ENCODE measurements at regions not wholly inside any gene's neighbourhood (a gene's known extent, or its start where the extent isn't known, plus 50 kb on each side); places are given as distances from the start of the nearest gene placed in this dataset.

DNA sequence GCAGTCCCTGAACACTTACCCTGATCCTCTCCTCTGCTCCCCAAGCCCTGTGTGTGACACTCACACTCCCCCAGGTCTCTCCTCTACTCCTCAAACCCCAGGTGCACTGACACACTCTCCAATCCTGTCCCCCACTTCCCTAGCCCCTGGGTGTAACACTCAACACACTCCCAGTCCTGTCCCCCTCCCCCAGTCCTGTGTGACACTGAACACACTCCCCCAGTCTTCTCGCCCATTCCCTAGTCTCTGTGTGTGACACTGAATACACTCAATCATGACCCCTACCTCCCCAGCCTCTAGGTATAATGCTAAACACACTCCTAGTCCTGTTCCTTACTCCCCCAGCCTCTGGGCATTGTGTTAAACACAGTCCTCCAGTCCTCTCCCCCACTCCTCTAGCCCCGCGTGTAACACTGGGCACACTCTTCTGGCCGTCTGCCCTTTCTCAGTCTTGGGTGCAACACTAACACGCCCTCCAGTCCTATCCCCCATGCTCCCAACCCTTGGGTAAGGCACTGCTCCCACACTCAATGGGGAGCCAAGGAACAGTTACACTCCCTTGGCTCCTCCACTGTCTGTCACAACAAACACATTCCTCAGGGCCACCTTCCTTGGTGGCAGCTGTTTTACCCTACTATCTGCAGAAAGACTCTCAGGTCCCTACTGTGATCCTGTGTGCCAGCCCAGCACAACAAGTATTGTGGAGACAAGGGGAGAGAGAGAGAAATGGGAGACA, 82.5 kb upstream of the PKDCC start:
- Mint-ChIP-seq H3K27me3 (peaks cover 4% of the 10 kb centered on the region), H3K27ac (no peak overlapping the region), H3K9me3 (no peaks in the 10 kb centered on the region), H3K4me3 (no peak overlapping the region), H3K4me1 (no peaks in the 10 kb centered on the region), H3K36me3 (ENCODE audit: low read depth) (no peaks in the 10 kb centered on the region)
- DNase-seq = no peak
- POLR2A ChIA-PET = no interaction called here
- CTCF ChIA-PET = no interaction called here

DNA sequence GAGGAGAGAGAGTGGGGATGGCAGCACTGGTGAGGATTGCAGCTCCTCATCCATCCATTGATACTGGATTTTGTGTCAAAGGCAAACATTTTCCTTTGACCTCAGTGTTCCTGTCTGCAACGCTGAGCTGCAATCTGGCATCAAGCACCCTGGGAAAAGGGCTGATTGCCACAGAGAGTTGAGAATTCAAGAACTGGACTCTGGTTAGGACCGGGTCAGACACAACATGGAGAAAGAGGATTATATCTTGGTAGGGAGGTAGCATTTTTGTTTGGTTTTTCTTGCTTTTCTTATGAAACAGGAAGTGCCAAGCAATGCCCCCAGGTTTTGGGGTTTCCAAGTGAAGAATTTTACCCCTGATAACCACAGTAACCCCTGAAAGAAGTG, 81.9 kb upstream of the PKDCC start:
- H3K9me3 Mint-ChIP-seq = no peaks in the 10 kb centered on the region
- peaks cover 2% of the 10 kb centered on the region for H3K27me3 Mint-ChIP-seq
- no peak overlapping the region for H3K4me3 Mint-ChIP-seq
- H3K27ac Mint-ChIP-seq = no peak overlapping the region
- no peaks in the 10 kb centered on the region for H3K4me1 Mint-ChIP-seq
- CTCF ChIA-PET = no interaction called here
- H3K36me3 Mint-ChIP-seq (ENCODE audit: low read depth) = no peaks in the 10 kb centered on the region
- POLR2A ChIA-PET = interaction anchor here (0.6 kb wide), 1 partner anchor 46 kb away, joined by 3 read pairs; no protein-coding TSS in a partner anchor
- no peak for DNase-seq

DNA sequence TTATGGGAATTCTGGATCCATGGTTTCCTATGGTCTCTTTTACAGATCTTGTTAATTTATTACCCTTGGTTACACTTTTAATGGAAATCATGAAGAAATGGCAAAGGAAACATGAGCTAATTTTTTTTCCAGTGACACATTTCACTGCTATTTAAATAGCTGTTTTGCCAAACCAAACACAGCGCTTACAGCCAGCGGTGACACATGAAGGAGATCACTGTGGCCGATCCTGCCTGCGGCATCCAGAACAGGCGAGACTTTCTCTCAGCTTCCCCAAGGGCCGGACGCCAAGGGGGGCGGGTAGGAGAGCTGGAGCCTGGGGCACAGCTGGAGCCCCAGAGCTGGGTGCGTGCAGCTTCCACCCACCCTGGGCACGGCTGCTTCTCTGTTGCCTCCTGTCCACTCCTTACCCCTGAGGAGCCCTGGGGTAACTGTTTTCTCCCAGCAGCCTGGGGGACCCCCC, 81.4 kb upstream of the PKDCC start:
- DNase-seq = no peak
- Mint-ChIP-seq H3K27ac (no peak overlapping the region), H3K4me3 (no peak overlapping the region), H3K4me1 (no peaks in the 10 kb centered on the region), H3K27me3 (peaks cover 2% of the 10 kb centered on the region), H3K36me3 (ENCODE audit: low read depth) (no peaks in the 10 kb centered on the region), H3K9me3 (no peaks in the 10 kb centered on the region)
- POLR2A ChIA-PET = interaction anchor here (0.6 kb wide), 1 partner anchor 47 kb away, joined by 3 read pairs; no protein-coding TSS in a partner anchor
- CTCF ChIA-PET = no interaction called here

DNA sequence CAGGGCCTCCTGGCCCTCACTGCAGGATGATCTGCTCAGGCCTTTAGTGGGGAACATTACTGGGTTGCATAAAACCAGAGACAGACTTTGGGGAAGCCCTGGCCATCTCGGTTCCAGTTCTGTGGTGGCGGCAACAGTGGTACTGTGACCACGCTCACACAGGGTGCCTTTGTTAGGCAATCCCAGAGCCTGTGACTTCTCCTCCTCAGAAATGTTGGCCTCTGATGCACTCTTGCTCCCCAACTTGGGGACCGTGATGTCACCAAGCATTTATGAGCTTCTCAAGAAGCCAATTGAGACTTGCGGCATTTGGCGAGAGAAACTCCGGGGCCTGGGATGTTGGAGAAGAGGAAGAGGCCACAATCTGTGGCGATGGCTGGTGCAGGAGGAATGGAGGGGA, 80.9 kb upstream of the PKDCC start:
- H3K27me3 Mint-ChIP-seq = peaks cover 2% of the 10 kb centered on the region
- CTCF ChIA-PET = no interaction called here
- H3K27ac Mint-ChIP-seq = no peak overlapping the region
- H3K4me1 Mint-ChIP-seq = no peaks in the 10 kb centered on the region
- no peak overlapping the region for H3K4me3 Mint-ChIP-seq
- POLR2A ChIA-PET = no interaction called here
- no peaks in the 10 kb centered on the region for H3K9me3 Mint-ChIP-seq
- no peaks in the 10 kb centered on the region for H3K36me3 Mint-ChIP-seq (ENCODE audit: low read depth)
- DNase-seq = no peak

DNA sequence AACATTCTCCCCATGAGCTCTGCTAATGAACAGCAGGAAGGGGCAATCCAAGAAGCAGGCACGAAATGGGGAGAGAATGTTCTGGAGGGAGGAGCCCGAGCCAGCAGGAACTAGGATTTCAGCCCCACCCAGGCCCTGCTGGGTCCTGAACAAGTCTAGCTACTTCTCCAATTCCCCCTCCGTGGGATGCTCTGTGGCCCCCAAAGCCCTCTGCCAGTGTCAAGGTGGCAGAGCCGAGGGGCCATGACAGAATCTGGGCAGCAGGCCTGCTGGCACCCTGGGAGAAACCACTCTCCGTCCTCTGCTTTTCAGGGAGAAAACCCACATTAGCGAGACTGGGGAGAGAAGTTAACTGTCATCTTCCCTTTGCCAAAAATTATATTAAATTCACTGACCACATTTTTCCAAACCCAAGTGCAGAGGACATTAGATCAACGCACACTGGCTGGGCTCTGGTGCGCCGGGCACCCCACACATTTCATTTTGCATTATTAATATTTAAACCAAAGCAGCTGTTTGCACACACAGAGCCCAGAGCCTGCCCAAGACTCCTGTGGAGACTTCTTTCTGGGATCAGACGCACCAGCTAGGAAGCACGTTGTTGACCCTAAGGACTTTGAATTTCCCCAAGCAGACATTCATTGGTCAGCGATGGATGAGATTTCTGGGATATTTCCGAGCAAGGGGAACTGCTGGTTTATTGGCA, 80.2 kb upstream of the PKDCC start:
- no peak for DNase-seq
- peaks cover 2% of the 10 kb centered on the region for H3K27me3 Mint-ChIP-seq
- POLR2A ChIA-PET = no interaction called here
- no peaks in the 10 kb centered on the region for H3K9me3 Mint-ChIP-seq
- CTCF ChIA-PET = no interaction called here
- no peaks in the 10 kb centered on the region for H3K36me3 Mint-ChIP-seq (ENCODE audit: low read depth)
- no peak overlapping the region for H3K4me3 Mint-ChIP-seq
- no peak overlapping the region for H3K27ac Mint-ChIP-seq
- H3K4me1 Mint-ChIP-seq = no peaks in the 10 kb centered on the region

DNA sequence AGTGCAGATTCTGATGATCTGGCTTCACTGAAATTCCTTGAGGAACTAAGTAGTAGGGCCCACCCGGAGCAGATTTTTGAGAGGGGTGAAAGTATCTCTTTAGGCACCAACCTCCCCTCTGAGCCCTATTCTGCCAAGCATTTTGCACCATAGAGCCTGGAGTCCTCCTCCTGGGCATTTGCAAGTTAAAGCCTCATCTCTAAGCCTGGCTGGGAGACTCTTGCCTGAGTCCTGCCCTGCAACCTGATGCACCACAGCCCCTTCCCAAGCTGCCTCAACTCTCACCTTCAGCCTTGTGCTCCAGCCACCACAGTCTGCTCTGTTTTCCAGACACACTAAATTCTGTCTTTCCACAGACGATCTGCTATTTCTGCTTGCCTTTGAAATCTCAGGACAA, 79.6 kb upstream of the PKDCC start:
- Mint-ChIP-seq H3K36me3 (ENCODE audit: low read depth) (no peaks in the 10 kb centered on the region), H3K27ac (no peak overlapping the region), H3K4me1 (no peaks in the 10 kb centered on the region), H3K27me3 (peaks cover 1% of the 10 kb centered on the region), H3K9me3 (no peaks in the 10 kb centered on the region), H3K4me3 (no peak overlapping the region)
- ChIA-PET CTCF (no interaction called here), POLR2A (no interaction called here)
- no peak for DNase-seq

DNA sequence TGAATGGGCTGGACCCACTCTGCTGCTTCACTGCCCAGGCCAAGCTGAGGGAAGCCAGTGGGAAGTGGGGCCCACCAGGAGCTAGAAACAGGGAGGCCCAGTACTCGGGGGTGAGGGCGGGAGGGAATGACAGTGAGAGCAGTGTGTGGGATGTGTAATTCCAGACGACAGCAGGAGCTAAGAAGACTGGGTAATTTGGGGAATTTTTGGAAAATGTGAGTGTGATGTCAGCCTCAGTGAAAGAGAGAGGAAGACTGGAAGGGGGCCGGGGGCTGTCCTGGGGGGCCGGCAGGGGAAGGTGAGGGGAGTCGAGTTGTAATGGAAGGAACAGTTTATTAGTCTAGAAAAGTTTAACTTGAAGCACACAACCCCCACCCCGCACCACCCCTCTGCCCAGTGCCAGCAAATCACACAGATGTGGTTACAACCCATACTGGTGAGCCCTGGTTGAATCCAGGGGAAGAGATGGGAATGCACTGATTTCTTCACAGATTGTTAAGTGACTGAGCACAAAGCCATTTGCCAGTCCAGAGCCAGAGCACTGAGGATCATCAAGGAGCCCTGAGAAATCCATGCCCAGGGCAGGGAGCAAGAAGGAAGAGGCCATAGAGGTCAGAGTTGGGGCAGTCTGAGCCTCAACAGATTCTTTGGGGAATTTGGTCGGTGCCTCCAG, 76.7 kb upstream of the PKDCC start:
- Mint-ChIP-seq H3K9me3 (no peaks in the 10 kb centered on the region), H3K4me3 (no peak overlapping the region), H3K4me1 (no peaks in the 10 kb centered on the region), H3K27ac (no peak overlapping the region), H3K36me3 (ENCODE audit: low read depth) (no peaks in the 10 kb centered on the region), H3K27me3 (no peaks in the 10 kb centered on the region)
- DNase-seq = no peak
- ChIA-PET POLR2A (no interaction called here), CTCF (no interaction called here)

DNA sequence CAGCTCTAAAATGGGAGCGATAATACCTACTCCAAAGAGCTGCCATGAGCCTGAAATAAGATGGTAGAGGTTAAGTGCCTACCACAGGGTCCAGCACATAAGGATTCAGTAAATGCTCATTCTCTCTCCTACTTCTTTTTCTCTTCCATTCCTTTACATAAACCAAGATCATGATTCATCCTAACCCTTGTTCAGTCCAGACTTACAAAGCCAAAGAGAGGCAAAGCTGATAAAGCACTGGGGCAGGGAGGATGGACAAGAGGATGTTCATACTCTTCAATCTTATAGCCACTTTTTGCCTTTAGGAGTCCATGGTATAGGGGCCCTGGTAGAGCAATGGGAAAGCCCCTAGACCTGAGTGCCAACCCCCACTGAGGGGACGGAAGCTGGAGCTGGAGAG, 75.6 kb upstream of the PKDCC start:
- Mint-ChIP-seq H3K9me3 (no peaks in the 10 kb centered on the region), H3K36me3 (ENCODE audit: low read depth) (no peaks in the 10 kb centered on the region), H3K4me3 (no peak overlapping the region), H3K27ac (no peak overlapping the region), H3K4me1 (no peaks in the 10 kb centered on the region), H3K27me3 (no peaks in the 10 kb centered on the region)
- CTCF ChIA-PET = no interaction called here
- no peak for DNase-seq
- POLR2A ChIA-PET = no interaction called here

DNA sequence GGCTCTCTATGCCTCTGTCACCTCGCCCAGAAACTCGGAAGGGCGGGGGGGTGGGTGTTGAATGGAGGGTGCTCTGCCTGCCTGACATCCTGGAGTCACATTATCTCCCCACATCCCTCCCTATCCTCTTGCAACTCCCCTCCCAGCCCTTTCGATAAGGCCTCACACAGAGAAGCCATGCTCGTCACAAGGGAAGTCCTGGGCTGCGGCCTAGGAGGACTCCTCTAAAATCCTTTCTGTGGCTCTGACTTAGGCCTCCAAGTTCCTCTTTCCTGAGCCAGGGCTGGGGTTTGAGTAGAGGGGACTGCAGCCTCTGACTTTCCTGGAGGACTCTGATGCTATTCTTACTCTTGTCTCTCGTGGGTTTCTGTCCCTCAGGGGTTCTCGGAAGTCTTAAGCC, 75.0 kb upstream of the PKDCC start:
- POLR2A ChIA-PET = no interaction called here
- CTCF ChIA-PET = no interaction called here
- DNase-seq = no peak
- no peaks in the 10 kb centered on the region for H3K27me3 Mint-ChIP-seq
- no peaks in the 10 kb centered on the region for H3K9me3 Mint-ChIP-seq
- H3K4me1 Mint-ChIP-seq = no peaks in the 10 kb centered on the region
- H3K27ac Mint-ChIP-seq = no peak overlapping the region
- H3K4me3 Mint-ChIP-seq = no peak overlapping the region
- no peaks in the 10 kb centered on the region for H3K36me3 Mint-ChIP-seq (ENCODE audit: low read depth)

DNA sequence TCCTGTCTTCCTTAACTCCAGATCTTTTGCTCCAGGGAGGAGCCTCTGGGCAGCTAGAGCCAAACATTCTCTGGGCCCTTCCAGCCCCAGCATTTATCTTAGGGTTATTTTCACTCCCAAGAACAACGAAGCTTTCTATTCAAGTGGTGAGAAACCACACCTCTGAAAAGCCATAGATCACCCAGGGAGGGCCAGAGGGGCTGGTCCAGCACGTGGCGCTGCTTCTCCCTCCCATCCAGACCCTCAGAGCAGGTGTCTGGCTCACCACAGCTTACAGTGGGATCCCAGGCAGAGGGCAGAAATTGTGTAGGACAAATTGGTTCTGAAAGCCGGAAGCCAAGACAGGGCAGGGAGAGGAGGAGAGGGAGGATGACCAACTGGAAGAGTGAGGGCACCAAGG, 74.0 kb upstream of the PKDCC start:
- POLR2A ChIA-PET = no interaction called here
- H3K9me3 Mint-ChIP-seq = no peaks in the 10 kb centered on the region
- H3K27ac Mint-ChIP-seq = no peak overlapping the region
- no peak for DNase-seq
- H3K36me3 Mint-ChIP-seq (ENCODE audit: low read depth) = no peaks in the 10 kb centered on the region
- H3K27me3 Mint-ChIP-seq = no peaks in the 10 kb centered on the region
- no peaks in the 10 kb centered on the region for H3K4me1 Mint-ChIP-seq
- CTCF ChIA-PET = no interaction called here
- H3K4me3 Mint-ChIP-seq = no peak overlapping the region

DNA sequence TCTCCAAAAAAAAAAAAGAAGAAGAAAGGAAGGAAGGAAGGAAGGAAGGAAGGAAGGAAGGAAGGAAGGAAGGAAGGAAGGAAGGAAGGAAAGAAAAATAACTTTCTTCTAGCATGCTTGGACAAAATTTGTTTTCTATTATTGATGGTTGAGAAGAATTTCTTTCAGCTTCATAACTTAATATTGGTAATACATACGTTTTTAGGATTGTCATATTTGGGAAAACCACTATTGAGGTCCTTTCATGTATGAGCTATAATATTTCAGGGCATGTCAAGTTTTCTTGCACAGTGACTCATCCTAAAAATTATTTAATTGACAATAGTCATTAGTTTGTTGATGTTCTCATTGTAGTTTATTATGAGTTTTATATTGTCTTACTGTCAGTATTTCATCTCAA, 66.4 kb upstream of the PKDCC start:
- H3K36me3 Mint-ChIP-seq (ENCODE audit: low read depth) = no peaks in the 10 kb centered on the region
- DNase-seq = no peak
- ChIA-PET CTCF (no interaction called here), POLR2A (no interaction called here)
- H3K27me3 Mint-ChIP-seq = peaks cover 4% of the 10 kb centered on the region
- no peaks in the 10 kb centered on the region for H3K9me3 Mint-ChIP-seq
- no peaks in the 10 kb centered on the region for H3K4me1 Mint-ChIP-seq
- H3K4me3 Mint-ChIP-seq = no peak overlapping the region
- H3K27ac Mint-ChIP-seq = no peak overlapping the region

DNA sequence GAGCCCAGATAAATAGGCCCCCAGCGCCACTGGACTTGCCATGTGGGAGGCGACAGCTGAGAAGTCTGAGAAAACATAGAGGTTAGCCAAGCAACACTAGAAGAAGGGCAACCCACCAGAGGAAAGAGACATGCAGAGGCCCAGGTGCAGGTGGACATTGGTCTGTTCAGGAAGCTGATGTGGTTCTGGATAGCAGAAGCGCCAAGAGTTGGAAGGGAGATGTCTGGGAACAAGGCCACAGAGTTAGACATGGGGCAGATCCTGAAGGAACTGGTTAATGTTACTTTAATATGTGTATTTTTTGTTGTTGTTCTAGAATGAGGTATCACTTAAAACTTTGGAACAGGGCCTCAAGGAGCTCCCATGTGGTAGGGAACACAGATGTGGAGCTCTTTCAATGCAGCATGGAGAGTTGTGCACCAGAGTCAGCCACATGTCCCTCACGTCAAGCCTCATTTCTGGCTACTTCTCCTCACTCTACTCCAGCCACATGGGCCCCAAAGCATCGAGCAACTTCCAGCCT, 62.2 kb upstream of the PKDCC start:
- CTCF ChIA-PET = interaction anchor here (0.6 kb wide), 1 partner anchor 139 kb away, joined by 4 read pairs; no protein-coding TSS in a partner anchor
- H3K27ac Mint-ChIP-seq = no peak overlapping the region

DNA sequence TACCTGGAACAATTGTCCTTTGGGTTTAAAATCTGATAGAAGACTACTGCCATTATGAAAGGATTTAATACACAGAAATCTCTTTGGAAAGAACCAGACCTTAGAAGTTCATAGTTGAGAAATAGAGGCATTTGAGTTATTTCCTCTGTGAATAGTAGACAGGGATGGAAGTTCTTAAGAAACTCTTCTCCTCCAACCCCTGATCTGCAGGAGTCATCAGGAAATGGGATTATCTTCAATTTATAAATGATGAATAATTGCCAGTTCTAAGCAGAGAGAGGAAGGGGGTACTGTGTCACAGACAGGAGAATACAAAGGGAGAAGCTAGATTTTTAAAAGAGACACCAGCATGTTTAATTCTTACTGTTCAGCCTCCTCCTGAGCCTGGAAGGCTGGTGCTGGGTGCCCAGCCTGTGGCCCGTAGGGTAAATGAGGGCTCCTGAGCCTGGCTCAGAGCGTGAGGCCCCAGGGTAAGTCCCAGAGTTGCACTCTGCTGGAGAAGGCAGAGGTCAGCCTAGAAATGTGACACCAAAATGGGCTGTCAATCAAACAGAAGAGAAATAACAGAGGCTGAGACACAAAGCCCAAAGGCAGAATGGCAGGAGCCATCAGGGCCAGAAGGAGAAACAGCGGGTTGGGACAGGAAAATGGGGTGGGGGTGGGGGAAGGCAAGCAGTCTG, 58.2 kb upstream of the PKDCC start:
- ChIA-PET CTCF (no interaction called here), POLR2A (no interaction called here)
- no peak for DNase-seq
- Mint-ChIP-seq H3K9me3 (peaks cover 2% of the 10 kb centered on the region), H3K36me3 (ENCODE audit: low read depth) (no peaks in the 10 kb centered on the region), H3K4me3 (no peak overlapping the region), H3K27me3 (peaks cover 19% of the 10 kb centered on the region), H3K4me1 (no peaks in the 10 kb centered on the region), H3K27ac (no peak overlapping the region)

More for the DNA sequence above, 62.2 kb upstream of the PKDCC start:
- Mint-ChIP-seq H3K36me3 (ENCODE audit: low read depth) (no peaks in the 10 kb centered on the region), H3K4me3 (no peak overlapping the region), H3K9me3 (no peaks in the 10 kb centered on the region), H3K27me3 (peaks cover 17% of the 10 kb centered on the region), H3K4me1 (no peaks in the 10 kb centered on the region)
- POLR2A ChIA-PET = no interaction called here
- DNase-seq = no peak

All from activated CD4-positive, alpha-beta memory T cell treated with anti-CD3 and anti-CD28 coated beads, Interleukin-2, amount 10 ng/mL, durations not matched to agents 7 days and 5 days (primary cell).